ENCODE measurements at regions not wholly inside any gene's neighbourhood (a gene's known extent, or its start where the extent isn't known, plus 50 kb on each side); places are given as distances from the start of the nearest gene placed in this dataset.

DNA sequence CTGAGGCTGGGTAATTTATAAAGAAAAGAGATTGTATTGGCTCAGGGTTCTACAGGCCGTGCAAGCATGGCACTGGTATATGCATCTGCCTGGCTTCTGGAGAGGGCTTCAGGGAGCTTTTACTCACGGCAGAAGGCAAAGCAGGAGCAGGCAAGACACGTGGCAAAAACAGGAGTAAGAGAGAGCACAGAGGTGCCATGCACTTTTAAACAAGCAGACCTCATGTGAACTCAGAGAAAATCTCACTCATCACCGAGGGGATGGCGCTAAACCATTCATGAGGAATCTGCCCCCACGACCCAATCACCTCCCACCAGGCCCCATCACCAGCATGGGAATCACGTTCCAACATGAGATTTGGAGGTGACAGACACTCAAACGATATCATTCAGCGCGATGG is 400.7 kb upstream of the RUNX1 start:
- Histone ChIP-seq H3K4me1 (ENCODE audit: control insufficient read depth, insufficient read depth, low read length) (no peaks in the 10 kb centered on the region), H3K27ac (ENCODE audit: low read length) (no peak overlapping the region), H3K27me3 (ENCODE audit: control insufficient read depth, insufficient read depth, low read length) (no peaks in the 10 kb centered on the region; the same call in 1 of the 2 replicates), H3K36me3 (ENCODE audit: control insufficient read depth, insufficient read depth, low read length) (no peaks in the 10 kb centered on the region), H3K9me3 (ENCODE audit: control insufficient read depth, insufficient read depth, low read depth, low read length) (no peaks in the 10 kb centered on the region), H3K4me3 (ENCODE audit: low read depth in 2 of 2, low read length in 2 of 2) (no peak overlapping the region)
- intact Hi-C loops (cut with micrococcal nuclease; ENCODE audit: unreplicated experiment) (no loop called here), in situ Hi-C loops (cut with HindIII; ENCODE audit: low pct_unique_long_range_greater_than_20kb, low sequenced_read_pairs) (no loop called here)
- POLR2A ChIA-PET, result no interaction called here
- ATAC-seq, result no peak
- BruUV-seq (replicated peaks), result no TSS peak
- CTCF ChIA-PET, result no interaction called here
- TF ChIP-seq, protein P1, sequence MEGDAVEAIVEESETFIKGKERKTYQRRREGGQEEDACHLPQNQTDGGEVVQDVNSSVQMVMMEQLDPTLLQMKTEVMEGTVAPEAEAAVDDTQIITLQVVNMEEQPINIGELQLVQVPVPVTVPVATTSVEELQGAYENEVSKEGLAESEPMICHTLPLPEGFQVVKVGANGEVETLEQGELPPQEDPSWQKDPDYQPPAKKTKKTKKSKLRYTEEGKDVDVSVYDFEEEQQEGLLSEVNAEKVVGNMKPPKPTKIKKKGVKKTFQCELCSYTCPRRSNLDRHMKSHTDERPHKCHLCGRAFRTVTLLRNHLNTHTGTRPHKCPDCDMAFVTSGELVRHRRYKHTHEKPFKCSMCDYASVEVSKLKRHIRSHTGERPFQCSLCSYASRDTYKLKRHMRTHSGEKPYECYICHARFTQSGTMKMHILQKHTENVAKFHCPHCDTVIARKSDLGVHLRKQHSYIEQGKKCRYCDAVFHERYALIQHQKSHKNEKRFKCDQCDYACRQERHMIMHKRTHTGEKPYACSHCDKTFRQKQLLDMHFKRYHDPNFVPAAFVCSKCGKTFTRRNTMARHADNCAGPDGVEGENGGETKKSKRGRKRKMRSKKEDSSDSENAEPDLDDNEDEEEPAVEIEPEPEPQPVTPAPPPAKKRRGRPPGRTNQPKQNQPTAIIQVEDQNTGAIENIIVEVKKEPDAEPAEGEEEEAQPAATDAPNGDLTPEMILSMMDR (IDR thresholded peaks at IDR 0.05), result no peak
- TF ChIP-seq, protein P2, sequence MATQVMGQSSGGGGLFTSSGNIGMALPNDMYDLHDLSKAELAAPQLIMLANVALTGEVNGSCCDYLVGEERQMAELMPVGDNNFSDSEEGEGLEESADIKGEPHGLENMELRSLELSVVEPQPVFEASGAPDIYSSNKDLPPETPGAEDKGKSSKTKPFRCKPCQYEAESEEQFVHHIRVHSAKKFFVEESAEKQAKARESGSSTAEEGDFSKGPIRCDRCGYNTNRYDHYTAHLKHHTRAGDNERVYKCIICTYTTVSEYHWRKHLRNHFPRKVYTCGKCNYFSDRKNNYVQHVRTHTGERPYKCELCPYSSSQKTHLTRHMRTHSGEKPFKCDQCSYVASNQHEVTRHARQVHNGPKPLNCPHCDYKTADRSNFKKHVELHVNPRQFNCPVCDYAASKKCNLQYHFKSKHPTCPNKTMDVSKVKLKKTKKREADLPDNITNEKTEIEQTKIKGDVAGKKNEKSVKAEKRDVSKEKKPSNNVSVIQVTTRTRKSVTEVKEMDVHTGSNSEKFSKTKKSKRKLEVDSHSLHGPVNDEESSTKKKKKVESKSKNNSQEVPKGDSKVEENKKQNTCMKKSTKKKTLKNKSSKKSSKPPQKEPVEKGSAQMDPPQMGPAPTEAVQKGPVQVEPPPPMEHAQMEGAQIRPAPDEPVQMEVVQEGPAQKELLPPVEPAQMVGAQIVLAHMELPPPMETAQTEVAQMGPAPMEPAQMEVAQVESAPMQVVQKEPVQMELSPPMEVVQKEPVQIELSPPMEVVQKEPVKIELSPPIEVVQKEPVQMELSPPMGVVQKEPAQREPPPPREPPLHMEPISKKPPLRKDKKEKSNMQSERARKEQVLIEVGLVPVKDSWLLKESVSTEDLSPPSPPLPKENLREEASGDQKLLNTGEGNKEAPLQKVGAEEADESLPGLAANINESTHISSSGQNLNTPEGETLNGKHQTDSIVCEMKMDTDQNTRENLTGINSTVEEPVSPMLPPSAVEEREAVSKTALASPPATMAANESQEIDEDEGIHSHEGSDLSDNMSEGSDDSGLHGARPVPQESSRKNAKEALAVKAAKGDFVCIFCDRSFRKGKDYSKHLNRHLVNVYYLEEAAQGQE (IDR thresholded peaks at IDR 0.05; ENCODE audit: insufficient read depth in 1 of 2, low read depth in 2 of 2, low read length in 1 of 2), result no peak
- TF ChIP-seq POLR2AphosphoS5 (IDR thresholded peaks at IDR 0.05; ENCODE audit: low read depth, low read length) (no peak), SIN3A (IDR thresholded peaks at IDR 0.05; ENCODE audit: borderline replicate concordance, insufficient read depth, low read depth, low read length) (no peak), TCF7L2 (IDR thresholded peaks at IDR 0.05; ENCODE audit: low read depth, low read length) (no peak)
- no peak for DNase-seq (ENCODE audit: low read depth, low spot score)

DNA sequence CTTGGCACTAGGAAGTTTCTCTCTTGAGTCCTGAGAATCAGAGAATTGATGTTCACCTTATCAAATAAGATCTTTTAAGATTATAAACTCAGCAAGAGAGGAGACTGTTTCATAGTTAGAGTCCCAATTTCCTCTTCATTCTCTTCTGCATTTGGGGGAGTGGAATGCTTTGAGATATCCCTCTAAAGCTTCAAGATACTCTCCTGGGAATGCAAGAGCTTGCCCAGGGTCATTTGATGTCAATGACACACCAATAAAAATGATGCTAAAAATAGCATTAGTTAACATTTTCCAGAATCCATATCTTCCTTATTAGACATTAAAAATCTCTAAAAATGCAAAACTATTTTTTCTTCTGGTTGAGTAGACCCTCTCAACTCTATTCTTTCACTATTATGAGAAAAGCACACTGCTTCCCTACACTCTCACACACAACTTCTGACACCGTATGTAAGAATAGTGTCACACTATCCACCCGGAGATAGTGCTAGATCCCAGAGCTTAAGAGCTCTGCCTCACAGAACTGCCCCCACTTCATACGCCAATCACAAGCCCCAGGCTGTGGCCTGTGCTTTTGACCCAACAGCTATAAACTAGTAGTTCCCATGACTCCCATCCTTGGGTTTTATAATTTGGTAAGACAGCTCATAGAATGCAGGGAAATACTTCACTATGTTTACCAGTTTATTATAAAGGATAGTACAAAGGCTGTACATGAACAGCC is 399.9 kb upstream of the RUNX1 start:
- Histone ChIP-seq H3K4me3 (ENCODE audit: low read depth in 2 of 2, low read length in 2 of 2) (no peak overlapping the region), H3K27ac (ENCODE audit: low read length) (no peak overlapping the region), H3K27me3 (ENCODE audit: control insufficient read depth, insufficient read depth, low read length) (peaks cover 2% of the 10 kb centered on the region; the same call in 1 of the 2 replicates), H3K9me3 (ENCODE audit: control insufficient read depth, insufficient read depth, low read depth, low read length) (no peaks in the 10 kb centered on the region), H3K36me3 (ENCODE audit: control insufficient read depth, insufficient read depth, low read length) (no peaks in the 10 kb centered on the region), H3K4me1 (ENCODE audit: control insufficient read depth, insufficient read depth, low read length) (no peaks in the 10 kb centered on the region)
- ChIA-PET POLR2A (no interaction called here), CTCF (no interaction called here)
- ATAC-seq, result no peak
- no TSS peak for BruUV-seq (replicated peaks)
- DNase-seq (ENCODE audit: low read depth, low spot score), result no peak
- TF ChIP-seq TCF7L2 (IDR thresholded peaks at IDR 0.05; ENCODE audit: low read depth, low read length) (no peak), SIN3A (IDR thresholded peaks at IDR 0.05; ENCODE audit: borderline replicate concordance, insufficient read depth, low read depth, low read length) (no peak), POLR2AphosphoS5 (IDR thresholded peaks at IDR 0.05; ENCODE audit: low read depth, low read length) (no peak)
- TF ChIP-seq, protein P1 (IDR thresholded peaks at IDR 0.05), result no peak
- TF ChIP-seq, protein P2 (IDR thresholded peaks at IDR 0.05; ENCODE audit: insufficient read depth in 1 of 2, low read depth in 2 of 2, low read length in 1 of 2), result no peak
- intact Hi-C loops (cut with micrococcal nuclease; ENCODE audit: unreplicated experiment) (no loop called here), in situ Hi-C loops (cut with HindIII; ENCODE audit: low pct_unique_long_range_greater_than_20kb, low sequenced_read_pairs) (no loop called here)
